Tibial artery (tissue), 4 donors: ENCODE measurements at regions not wholly inside any gene's neighbourhood (a gene's known extent, or its start where the extent isn't known, plus 50 kb on each side); places are given as distances from the start of the nearest gene placed in this dataset.

Experiments
- DNase-seq, 2 donors: peaks; one replicate each; pipeline ENCODE4 v3.0.0-alpha.2; 2019
- H3K27ac ChIP-seq, 2 donors: fragments of 200-600 bp; sonication (generic) in 1 of 2; 1 replicate in 1 of 2; 2 replicates in 1 of 2; pipeline ENCODE4 v1.5.1; 2018 to 2019; ENCODE audit warnings: mild to moderate bottlenecking in 1 of 2
- H3K27me3 ChIP-seq, 2 donors: fragments of 200-600 bp; sonication (generic) in 1 of 2; one replicate each; pipeline versions ENCODE4 v1.5.1 to v1.6.0; 2016 to 2019
- H3K36me3 ChIP-seq, 3 donors: fragments of 200-600 bp; sonication (generic) in 2 of 3; one replicate each; pipeline ENCODE4 v1.5.1; 2016 to 2019; ENCODE audit warnings: mild to moderate bottlenecking in 2 of 3
- H3K4me1 ChIP-seq, 4 donors: fragments of 200-600 bp; sonication (generic) in 2 of 4; 1 replicate in 3 of 4; 2 replicates in 1 of 4; pipeline ENCODE4 v1.5.1; 2016 to 2019
- H3K4me3 ChIP-seq, 2 donors: fragments of 200-600 bp; sonication (generic) in 1 of 2; 1 replicate in 1 of 2; 2 replicates in 1 of 2; pipeline ENCODE4 v1.5.1; 2018 to 2019; ENCODE audit warnings: mild to moderate bottlenecking in 2 of 2
- H3K9me3 ChIP-seq, 3 donors: fragments of 200-600 bp; sonication (generic) in 1 of 3; one replicate each; pipeline ENCODE4 v1.5.1; 2016 to 2019
- intact Hi-C: fragments of 100-400 bp; cut with DNase I; formaldehyde crosslinking; loops from one replicate; pipeline ENCODE4 v1.15.0; 2023; ENCODE audit warnings: low total_unique reads
- TF ChIP-seq, protein P1 (sequence below), 2 experiments: fragments of 200-600 bp in 1 of 2; fragments of 450-650 bp in 1 of 2; IDR thresholded peaks; one replicate each; pipeline ENCODE4 v1.5.1; 2017 to 2019; ENCODE audit warnings: antibody characterized with exemption in 2 of 2, mild to moderate bottlenecking in 1 of 2, moderate library complexity in 1 of 2

DNA sequence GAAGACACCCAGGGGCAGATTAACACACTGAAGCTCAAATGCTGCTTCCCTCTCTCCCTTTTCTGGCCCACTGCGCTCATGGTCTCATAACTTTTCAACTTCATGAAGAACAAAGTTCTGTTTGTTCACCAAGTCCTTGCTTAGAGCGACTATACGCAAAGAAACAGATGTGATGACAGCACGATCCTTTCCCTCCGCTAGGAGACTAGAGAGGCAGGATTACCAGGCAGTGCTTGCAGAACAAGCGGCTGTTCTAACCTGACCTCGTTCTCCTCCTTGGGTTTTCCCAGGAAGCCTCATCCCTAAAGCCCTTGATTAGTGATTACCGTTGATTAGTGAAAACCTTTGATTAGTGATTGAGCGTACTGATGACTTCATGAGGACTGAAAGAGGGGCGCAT lies 649.9 kb downstream of the IRX1 start:
- Histone ChIP-seq H3K9me3 (no peaks in the 10 kb centered on the region), H3K36me3 (no peaks in the 10 kb centered on the region), H3K27me3 (no peaks in the 10 kb centered on the region), H3K4me3 (no peak overlapping the region), H3K4me1 (no peaks in the 10 kb centered on the region), H3K27ac (no peak overlapping the region)
- no peak for DNase-seq
- intact Hi-C loops = no loop called here
- TF ChIP-seq, protein P1, sequence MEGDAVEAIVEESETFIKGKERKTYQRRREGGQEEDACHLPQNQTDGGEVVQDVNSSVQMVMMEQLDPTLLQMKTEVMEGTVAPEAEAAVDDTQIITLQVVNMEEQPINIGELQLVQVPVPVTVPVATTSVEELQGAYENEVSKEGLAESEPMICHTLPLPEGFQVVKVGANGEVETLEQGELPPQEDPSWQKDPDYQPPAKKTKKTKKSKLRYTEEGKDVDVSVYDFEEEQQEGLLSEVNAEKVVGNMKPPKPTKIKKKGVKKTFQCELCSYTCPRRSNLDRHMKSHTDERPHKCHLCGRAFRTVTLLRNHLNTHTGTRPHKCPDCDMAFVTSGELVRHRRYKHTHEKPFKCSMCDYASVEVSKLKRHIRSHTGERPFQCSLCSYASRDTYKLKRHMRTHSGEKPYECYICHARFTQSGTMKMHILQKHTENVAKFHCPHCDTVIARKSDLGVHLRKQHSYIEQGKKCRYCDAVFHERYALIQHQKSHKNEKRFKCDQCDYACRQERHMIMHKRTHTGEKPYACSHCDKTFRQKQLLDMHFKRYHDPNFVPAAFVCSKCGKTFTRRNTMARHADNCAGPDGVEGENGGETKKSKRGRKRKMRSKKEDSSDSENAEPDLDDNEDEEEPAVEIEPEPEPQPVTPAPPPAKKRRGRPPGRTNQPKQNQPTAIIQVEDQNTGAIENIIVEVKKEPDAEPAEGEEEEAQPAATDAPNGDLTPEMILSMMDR (IDR thresholded peaks at IDR 0.05) = no peak

DNA sequence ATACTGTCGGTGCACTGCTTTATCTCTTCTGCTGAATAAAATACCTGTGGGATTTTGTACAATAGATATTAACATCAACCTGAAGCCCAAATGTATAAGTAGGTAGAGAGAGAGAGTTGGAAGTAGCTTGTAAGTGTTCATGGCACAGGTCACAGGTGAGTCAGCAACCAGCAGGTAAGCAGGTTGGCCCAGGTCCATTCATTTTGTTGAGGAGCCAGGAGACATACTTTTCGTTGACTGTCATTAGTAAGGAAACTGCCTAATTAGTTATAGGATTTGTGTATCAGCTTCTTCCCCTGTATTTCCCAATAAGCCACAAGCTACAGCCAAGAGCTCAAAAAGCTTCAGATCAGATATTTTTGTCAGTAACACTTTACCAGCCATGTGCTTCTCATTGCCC lies 650.8 kb downstream of the IRX1 start:
- Histone ChIP-seq H3K27me3 (no peaks in the 10 kb centered on the region), H3K9me3 (no peaks in the 10 kb centered on the region), H3K4me3 (no peak overlapping the region), H3K4me1 (no peaks in the 10 kb centered on the region), H3K36me3 (no peaks in the 10 kb centered on the region), H3K27ac (no peak overlapping the region)
- intact Hi-C loops = no loop called here
- TF ChIP-seq, protein P1 (IDR thresholded peaks at IDR 0.05) = no peak
- DNase-seq = no peak

DNA sequence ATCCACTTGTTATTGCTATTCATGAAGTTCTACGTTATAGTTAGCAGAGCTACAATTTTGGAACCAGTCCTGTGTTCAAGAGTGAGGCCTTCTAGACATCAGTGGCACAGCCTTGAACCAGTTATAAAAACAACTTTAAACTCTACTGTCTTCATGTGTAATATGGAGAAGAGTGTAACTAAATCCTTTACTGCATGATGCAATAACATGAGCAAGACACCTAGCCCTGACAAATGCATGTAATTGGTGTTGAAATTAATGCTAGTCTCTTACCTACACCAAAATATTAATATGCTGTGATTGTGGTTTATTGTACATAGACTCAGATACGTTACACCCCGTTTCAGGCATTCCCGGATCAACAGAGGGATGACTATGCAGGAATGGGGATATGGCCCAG lies 654.6 kb downstream of the IRX1 start:
- intact Hi-C loops = no loop called here
- Histone ChIP-seq H3K27me3 (no peaks in the 10 kb centered on the region), H3K4me3 (no peak overlapping the region), H3K27ac (no peak overlapping the region), H3K36me3 (no peaks in the 10 kb centered on the region), H3K4me1 (no peaks in the 10 kb centered on the region), H3K9me3 (no peaks in the 10 kb centered on the region)
- DNase-seq = no peak
- TF ChIP-seq, protein P1 (IDR thresholded peaks at IDR 0.05) = no peak

DNA sequence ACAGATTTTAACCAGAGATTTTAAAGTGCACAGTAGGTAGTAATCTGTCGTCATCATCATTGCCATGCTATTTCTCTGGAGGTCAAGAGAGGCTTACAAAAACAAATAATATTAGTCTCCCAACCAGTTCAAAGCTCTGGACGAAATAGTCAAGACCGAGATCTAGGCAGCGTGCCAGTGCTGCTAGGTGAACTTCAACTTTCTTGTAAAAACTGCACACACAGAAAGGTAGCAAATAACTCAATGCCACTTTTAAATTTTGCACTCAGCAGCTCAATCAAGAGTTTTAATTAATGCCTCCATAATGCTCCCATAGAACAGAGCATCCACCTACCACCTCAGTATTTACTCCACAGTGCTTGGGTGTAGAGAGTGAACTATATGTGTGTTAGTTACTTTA lies 656.8 kb downstream of the IRX1 start:
- Histone ChIP-seq H3K4me1 (no peaks in the 10 kb centered on the region), H3K9me3 (no peaks in the 10 kb centered on the region), H3K36me3 (no peaks in the 10 kb centered on the region), H3K27ac (no peak overlapping the region), H3K4me3 (no peak overlapping the region), H3K27me3 (no peaks in the 10 kb centered on the region)
- intact Hi-C loops = no loop called here
- TF ChIP-seq, protein P1 (IDR thresholded peaks at IDR 0.05) = no peak
- DNase-seq = no peak

DNA sequence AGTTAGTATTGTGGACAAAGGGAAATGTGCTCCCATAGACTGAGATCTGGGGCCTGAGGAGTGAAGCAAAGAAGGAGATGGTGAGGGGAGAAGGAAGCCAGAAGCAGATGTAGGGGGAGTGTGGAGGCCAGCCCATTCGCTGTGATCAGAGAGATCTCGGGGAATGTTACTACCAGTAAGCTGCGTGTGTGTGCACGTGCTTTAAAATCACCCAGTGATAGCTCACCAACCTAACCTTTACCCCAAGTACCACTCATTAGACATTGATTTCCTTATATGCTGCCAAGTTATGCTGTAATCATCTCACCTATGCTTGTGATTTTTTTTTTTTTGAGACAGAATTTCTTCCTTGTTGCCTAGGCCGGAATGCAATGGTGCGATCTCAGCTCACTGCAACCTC lies 659.1 kb downstream of the IRX1 start:
- H3K9me3 ChIP-seq = no peaks in the 10 kb centered on the region
- no peak for DNase-seq
- TF ChIP-seq, protein P1 (IDR thresholded peaks at IDR 0.05) = no peak
- H3K4me3 ChIP-seq = no peak overlapping the region
- no peaks in the 10 kb centered on the region for H3K4me1 ChIP-seq
- no peaks in the 10 kb centered on the region for H3K36me3 ChIP-seq
- H3K27me3 ChIP-seq = no peaks in the 10 kb centered on the region
- intact Hi-C loops = no loop called here
- no peak overlapping the region for H3K27ac ChIP-seq

DNA sequence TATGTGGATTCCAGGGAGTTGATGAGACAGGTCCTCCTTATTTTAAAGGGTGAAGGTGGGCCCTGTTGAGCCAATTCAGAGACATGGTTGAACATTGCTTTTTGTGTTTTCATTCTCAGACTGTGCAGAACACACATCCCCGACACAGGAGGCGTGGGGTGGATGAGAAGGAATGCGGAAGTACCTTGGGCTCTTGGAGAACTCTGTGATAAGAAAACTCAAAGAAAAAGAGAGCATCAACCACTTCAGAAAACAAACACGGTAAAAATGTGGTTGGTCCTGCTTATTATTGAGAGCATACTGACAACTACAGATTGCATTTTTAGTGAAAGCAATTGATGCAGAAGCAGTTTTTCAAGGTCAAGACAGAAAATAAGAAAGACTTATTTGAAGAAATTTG lies 659.8 kb downstream of the IRX1 start:
- TF ChIP-seq, protein P1 (IDR thresholded peaks at IDR 0.05) = no peak
- intact Hi-C loops = no loop called here
- Histone ChIP-seq H3K4me3 (no peak overlapping the region), H3K9me3 (no peaks in the 10 kb centered on the region), H3K36me3 (no peaks in the 10 kb centered on the region), H3K4me1 (no peaks in the 10 kb centered on the region), H3K27ac (no peak overlapping the region), H3K27me3 (no peaks in the 10 kb centered on the region)
- DNase-seq = no peak
